Liver (tissue), 8 donors: ENCODE measurements at regions not wholly inside any gene's neighbourhood (a gene's known extent, or its start where the extent isn't known, plus 50 kb on each side); places are given as distances from the start of the nearest gene placed in this dataset.

ENCODE experiments used
- DNase-seq: peaks from one replicate; pipeline ENCODE4 v3.0.0-alpha.2; 2017; ENCODE audit warnings: low spot score
- H3K27ac ChIP-seq, 2 donors: one replicate each; pipeline ENCODE4 v1.7.0; 2013; ENCODE audit warnings: inconsistent platforms in 2 of 2, low read length in 2 of 2, control low read depth in 1 of 2, low read depth in 1 of 2, mild to moderate bottlenecking in 1 of 2
- H3K27me3 ChIP-seq, 4 donors: one replicate each; pipeline versions ENCODE4 v1.6.1 to v1.7.0; 2013; ENCODE audit warnings: low read length in 3 of 4, inconsistent platforms in 1 of 4, mild to moderate bottlenecking in 1 of 4, moderate library complexity in 1 of 4; ENCODE audit not compliant: control insufficient read depth in 4 of 4, insufficient read depth in 4 of 4
- H3K36me3 ChIP-seq, 4 donors: one replicate each; pipeline versions ENCODE4 v1.6.1 to v1.7.0; 2013; ENCODE audit warnings: low read length in 3 of 4, mild to moderate bottlenecking in 3 of 4, low read depth in 1 of 4, moderate library complexity in 1 of 4; ENCODE audit not compliant: control insufficient read depth in 4 of 4, insufficient read depth in 3 of 4
- H3K4me1 ChIP-seq, 4 donors: one replicate each; pipeline versions ENCODE4 v1.6.1 to v1.7.0; 2013; ENCODE audit warnings: low read length in 3 of 4, mild to moderate bottlenecking in 3 of 4, moderate library complexity in 1 of 4; ENCODE audit not compliant: control insufficient read depth in 4 of 4, insufficient read depth in 4 of 4
- H3K4me3 ChIP-seq, 3 donors: one replicate each; pipeline versions ENCODE4 v1.6.1 to v1.7.0; 2013; ENCODE audit warnings: low read length in 3 of 3, control low read depth in 1 of 3, low read depth in 1 of 3, mild to moderate bottlenecking in 1 of 3
- H3K9ac ChIP-seq, 2 donors: one replicate each; pipeline ENCODE4 v1.7.0; 2013; ENCODE audit warnings: low read length in 2 of 2, mild to moderate bottlenecking in 2 of 2, moderate library complexity in 2 of 2, control low read depth in 1 of 2, low read depth in 1 of 2
- H3K9me3 ChIP-seq, 4 donors: one replicate each; pipeline versions ENCODE4 v1.6.1 to v1.7.0; 2013; ENCODE audit warnings: low read length in 3 of 4; ENCODE audit not compliant: control insufficient read depth in 4 of 4
- EGR1 ChIP-seq, 2 donors: IDR thresholded peaks; 2 replicates each; pipeline ENCODE4 v1.6.1; 2016 to 2018; ENCODE audit warnings: antibody characterized with exemption in 2 of 2, low read depth in 2 of 2
- FOXA2 ChIP-seq: IDR thresholded peaks from 2 replicates; pipeline ENCODE4 v1.6.1; 2016; ENCODE audit warnings: antibody characterized with exemption
- GABPA ChIP-seq, 2 donors: IDR thresholded peaks in 1 of 2; conservative IDR thresholded peaks in 1 of 2; 2 replicates each; pipeline ENCODE4 v1.6.1; 2016; ENCODE audit warnings: antibody characterized with exemption in 2 of 2, mild to moderate bottlenecking in 1 of 2, moderate library complexity in 1 of 2
- HNF4A ChIP-seq, 2 donors: conservative IDR thresholded peaks; 2 replicates each; pipeline ENCODE4 v1.6.1; 2016; ENCODE audit warnings: antibody characterized with exemption in 2 of 2, mild to moderate bottlenecking in 2 of 2
- HNF4G ChIP-seq: IDR thresholded peaks from 2 replicates; pipeline ENCODE4 v1.6.1; 2016; ENCODE audit warnings: antibody characterized with exemption
- JUND ChIP-seq, 2 donors: IDR thresholded peaks; 2 replicates each; pipeline ENCODE4 v1.6.1; 2016; ENCODE audit warnings: antibody characterized with exemption in 2 of 2
- NR2F2 ChIP-seq: IDR thresholded peaks from 2 replicates; pipeline ENCODE4 v1.6.1; 2016; ENCODE audit warnings: antibody characterized with exemption
- RAD21 ChIP-seq, 2 donors: IDR thresholded peaks; 2 replicates each; pipeline ENCODE4 v1.6.1; 2016; ENCODE audit warnings: antibody characterized with exemption in 2 of 2, mild to moderate bottlenecking in 2 of 2
- RXRA ChIP-seq, 2 donors: IDR thresholded peaks; 2 replicates each; pipeline ENCODE4 v1.6.1; 2017 to 2018; ENCODE audit warnings: antibody characterized with exemption in 2 of 2, mild to moderate bottlenecking in 1 of 2
- SP1 ChIP-seq: IDR thresholded peaks from 2 replicates; pipeline ENCODE4 v1.6.1; 2018; ENCODE audit warnings: antibody characterized with exemption, mild to moderate bottlenecking
- TAF1 ChIP-seq: conservative IDR thresholded peaks from 2 replicates; pipeline ENCODE4 v1.6.1; 2016; ENCODE audit warnings: antibody characterized with exemption, mild to moderate bottlenecking
- YY1 ChIP-seq: IDR thresholded peaks from 2 replicates; pipeline ENCODE4 v1.6.1; 2016; ENCODE audit warnings: antibody characterized with exemption, mild to moderate bottlenecking
- WGBS: extraction: QIAGEN DNeasy Blood & Tissue Kit; methylation state at CpG from one replicate; pipeline ENCODE4 v1.1.7; 2013; 5-methylcytosine and 5-hydroxymethylcytosine counted together
- TF ChIP-seq, protein P1 (sequence below): IDR thresholded peaks from 2 replicates; pipeline ENCODE4 v1.6.1; 2016; ENCODE audit warnings: antibody characterized with exemption, mild to moderate bottlenecking
- TF ChIP-seq, protein P2 (sequence below): IDR thresholded peaks from 2 replicates; pipeline ENCODE4 v1.6.1; 2016; ENCODE audit warnings: antibody characterized with exemption
- TF ChIP-seq, protein P3 (sequence below): fragments of 150-350 bp; IDR thresholded peaks from 2 replicates; pipeline ENCODE4 v1.5.1; 2017; ENCODE audit warnings: improper control_type of control experiment, low read depth, low read length; ENCODE audit not compliant: missing input control
- TF ChIP-seq, protein P4 (sequence below): IDR thresholded peaks from 2 replicates; pipeline ENCODE4 v1.6.1; 2016; ENCODE audit warnings: antibody characterized with exemption
- TF ChIP-seq, protein P5 (sequence below): IDR thresholded peaks from 2 replicates; pipeline ENCODE4 v1.6.1; 2016; ENCODE audit warnings: antibody characterized with exemption
- donor health status: healthy.
- donor health status: healthy.
- donor health status: healthy.
- donor health status: healthy.
- donor health status: healthy.

DNA sequence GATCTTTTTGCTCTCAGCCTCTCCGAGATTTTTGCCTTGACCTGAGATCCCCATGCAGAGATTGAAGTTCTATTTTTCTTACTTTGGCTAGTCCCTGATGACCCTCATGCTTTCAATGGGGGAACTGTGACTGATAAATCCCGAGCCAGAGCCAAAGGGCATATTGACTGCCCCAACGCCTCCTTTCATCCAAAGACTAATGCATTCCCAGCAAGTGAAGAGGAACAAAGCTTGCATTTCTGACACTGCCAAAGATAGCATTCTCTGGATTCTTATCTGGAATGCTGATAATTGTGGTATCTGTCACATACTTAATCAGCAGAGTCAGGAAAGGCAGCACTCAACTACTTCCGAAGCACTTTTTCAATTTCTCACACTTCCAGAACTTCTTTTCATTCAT is 152.3 kb upstream of the EGLN3 start:
- 54% methylated on average over 4 of the region's 4 CpGs for WGBS
- no peak for DNase-seq

DNA sequence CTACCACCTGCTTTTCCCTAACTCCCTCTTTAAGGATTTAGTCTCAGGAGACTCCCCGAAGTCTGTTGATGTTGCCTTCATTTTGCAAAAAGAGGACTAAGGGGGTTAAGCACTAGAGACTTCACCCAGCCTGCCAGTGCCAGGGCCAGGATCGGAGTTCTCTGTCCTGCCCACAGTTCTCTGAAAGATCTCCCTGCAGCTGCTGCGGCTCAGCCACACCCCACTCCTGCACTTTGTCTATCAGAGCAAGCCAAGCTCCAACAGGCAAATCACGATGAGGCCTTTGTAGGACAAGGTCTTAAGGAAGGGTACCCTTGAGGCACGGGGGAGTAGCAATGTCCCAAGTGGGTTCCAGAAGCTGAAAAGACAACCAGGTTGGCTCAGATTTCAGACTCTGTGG is 148.8 kb upstream of the EGLN3 start:
- WGBS = 83% methylated on average over 5 of the region's 5 CpGs
- no peak overlapping the region for H3K9ac ChIP-seq
- TF ChIP-seq, protein P1, sequence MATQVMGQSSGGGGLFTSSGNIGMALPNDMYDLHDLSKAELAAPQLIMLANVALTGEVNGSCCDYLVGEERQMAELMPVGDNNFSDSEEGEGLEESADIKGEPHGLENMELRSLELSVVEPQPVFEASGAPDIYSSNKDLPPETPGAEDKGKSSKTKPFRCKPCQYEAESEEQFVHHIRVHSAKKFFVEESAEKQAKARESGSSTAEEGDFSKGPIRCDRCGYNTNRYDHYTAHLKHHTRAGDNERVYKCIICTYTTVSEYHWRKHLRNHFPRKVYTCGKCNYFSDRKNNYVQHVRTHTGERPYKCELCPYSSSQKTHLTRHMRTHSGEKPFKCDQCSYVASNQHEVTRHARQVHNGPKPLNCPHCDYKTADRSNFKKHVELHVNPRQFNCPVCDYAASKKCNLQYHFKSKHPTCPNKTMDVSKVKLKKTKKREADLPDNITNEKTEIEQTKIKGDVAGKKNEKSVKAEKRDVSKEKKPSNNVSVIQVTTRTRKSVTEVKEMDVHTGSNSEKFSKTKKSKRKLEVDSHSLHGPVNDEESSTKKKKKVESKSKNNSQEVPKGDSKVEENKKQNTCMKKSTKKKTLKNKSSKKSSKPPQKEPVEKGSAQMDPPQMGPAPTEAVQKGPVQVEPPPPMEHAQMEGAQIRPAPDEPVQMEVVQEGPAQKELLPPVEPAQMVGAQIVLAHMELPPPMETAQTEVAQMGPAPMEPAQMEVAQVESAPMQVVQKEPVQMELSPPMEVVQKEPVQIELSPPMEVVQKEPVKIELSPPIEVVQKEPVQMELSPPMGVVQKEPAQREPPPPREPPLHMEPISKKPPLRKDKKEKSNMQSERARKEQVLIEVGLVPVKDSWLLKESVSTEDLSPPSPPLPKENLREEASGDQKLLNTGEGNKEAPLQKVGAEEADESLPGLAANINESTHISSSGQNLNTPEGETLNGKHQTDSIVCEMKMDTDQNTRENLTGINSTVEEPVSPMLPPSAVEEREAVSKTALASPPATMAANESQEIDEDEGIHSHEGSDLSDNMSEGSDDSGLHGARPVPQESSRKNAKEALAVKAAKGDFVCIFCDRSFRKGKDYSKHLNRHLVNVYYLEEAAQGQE = no peak
- no peak for TF ChIP-seq YY1
- TF ChIP-seq, protein P2, sequence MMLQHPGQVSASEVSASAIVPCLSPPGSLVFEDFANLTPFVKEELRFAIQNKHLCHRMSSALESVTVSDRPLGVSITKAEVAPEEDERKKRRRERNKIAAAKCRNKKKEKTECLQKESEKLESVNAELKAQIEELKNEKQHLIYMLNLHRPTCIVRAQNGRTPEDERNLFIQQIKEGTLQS = no peak
- no peak for TF ChIP-seq HNF4G
- TF ChIP-seq JUND (IDR thresholded peaks at IDR 0.05) = no peak
- TF ChIP-seq, protein P3, sequence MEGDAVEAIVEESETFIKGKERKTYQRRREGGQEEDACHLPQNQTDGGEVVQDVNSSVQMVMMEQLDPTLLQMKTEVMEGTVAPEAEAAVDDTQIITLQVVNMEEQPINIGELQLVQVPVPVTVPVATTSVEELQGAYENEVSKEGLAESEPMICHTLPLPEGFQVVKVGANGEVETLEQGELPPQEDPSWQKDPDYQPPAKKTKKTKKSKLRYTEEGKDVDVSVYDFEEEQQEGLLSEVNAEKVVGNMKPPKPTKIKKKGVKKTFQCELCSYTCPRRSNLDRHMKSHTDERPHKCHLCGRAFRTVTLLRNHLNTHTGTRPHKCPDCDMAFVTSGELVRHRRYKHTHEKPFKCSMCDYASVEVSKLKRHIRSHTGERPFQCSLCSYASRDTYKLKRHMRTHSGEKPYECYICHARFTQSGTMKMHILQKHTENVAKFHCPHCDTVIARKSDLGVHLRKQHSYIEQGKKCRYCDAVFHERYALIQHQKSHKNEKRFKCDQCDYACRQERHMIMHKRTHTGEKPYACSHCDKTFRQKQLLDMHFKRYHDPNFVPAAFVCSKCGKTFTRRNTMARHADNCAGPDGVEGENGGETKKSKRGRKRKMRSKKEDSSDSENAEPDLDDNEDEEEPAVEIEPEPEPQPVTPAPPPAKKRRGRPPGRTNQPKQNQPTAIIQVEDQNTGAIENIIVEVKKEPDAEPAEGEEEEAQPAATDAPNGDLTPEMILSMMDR = no peak
- TF ChIP-seq TAF1 = no peak
- no peak for TF ChIP-seq SP1
- TF ChIP-seq RAD21 (IDR thresholded peaks at IDR 0.05) = no peak
- TF ChIP-seq RXRA (IDR thresholded peaks at IDR 0.05) = no peak
- TF ChIP-seq NR2F2 = no peak
- TF ChIP-seq FOXA2 = no peak
- no peak for TF ChIP-seq EGR1 (IDR thresholded peaks at IDR 0.05; ENCODE audit: low read depth in 2 of 2)
- TF ChIP-seq, protein P4, sequence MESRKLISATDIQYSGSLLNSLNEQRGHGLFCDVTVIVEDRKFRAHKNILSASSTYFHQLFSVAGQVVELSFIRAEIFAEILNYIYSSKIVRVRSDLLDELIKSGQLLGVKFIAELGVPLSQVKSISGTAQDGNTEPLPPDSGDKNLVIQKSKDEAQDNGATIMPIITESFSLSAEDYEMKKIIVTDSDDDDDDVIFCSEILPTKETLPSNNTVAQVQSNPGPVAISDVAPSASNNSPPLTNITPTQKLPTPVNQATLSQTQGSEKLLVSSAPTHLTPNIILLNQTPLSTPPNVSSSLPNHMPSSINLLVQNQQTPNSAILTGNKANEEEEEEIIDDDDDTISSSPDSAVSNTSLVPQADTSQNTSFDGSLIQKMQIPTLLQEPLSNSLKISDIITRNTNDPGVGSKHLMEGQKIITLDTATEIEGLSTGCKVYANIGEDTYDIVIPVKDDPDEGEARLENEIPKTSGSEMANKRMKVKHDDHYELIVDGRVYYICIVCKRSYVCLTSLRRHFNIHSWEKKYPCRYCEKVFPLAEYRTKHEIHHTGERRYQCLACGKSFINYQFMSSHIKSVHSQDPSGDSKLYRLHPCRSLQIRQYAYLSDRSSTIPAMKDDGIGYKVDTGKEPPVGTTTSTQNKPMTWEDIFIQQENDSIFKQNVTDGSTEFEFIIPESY = no peak
- TF ChIP-seq GABPA (IDR thresholded peaks at IDR 0.05 in 1 of 2, conservative IDR thresholded peaks at IDR 0.05 in 1 of 2) = no peak
- no peak for TF ChIP-seq HNF4A (conservative IDR thresholded peaks at IDR 0.05)

More for the DNA sequence above, 152.3 kb upstream of the EGLN3 start:
- no peak for TF ChIP-seq YY1
- TF ChIP-seq, protein P5, sequence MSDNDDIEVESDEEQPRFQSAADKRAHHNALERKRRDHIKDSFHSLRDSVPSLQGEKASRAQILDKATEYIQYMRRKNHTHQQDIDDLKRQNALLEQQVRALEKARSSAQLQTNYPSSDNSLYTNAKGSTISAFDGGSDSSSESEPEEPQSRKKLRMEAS = no peak
- no peaks in the 10 kb centered on the region for H3K9me3 ChIP-seq
- H3K27ac ChIP-seq = no peak overlapping the region
- H3K4me1 ChIP-seq = no peaks in the 10 kb centered on the region
- H3K27me3 ChIP-seq = no peaks in the 10 kb centered on the region
- H3K9ac ChIP-seq = no peak overlapping the region
- no peaks in the 10 kb centered on the region for H3K36me3 ChIP-seq
- H3K4me3 ChIP-seq = no peak overlapping the region

More for the DNA sequence above, 148.8 kb upstream of the EGLN3 start:
- Histone ChIP-seq H3K27me3 (no peaks in the 10 kb centered on the region), H3K4me3 (no peak overlapping the region), H3K27ac (no peak overlapping the region), H3K4me1 (no peaks in the 10 kb centered on the region), H3K36me3 (no peaks in the 10 kb centered on the region), H3K9me3 (no peaks in the 10 kb centered on the region)
- no peak for DNase-seq
